Activated CD4-positive, alpha-beta T cell treated with anti-CD3 and anti-CD28 coated beads for 36 hours (primary cell): ENCODE measurements at regions not wholly inside any gene's neighbourhood (a gene's known extent, or its start where the extent isn't known, plus 50 kb on each side); places are given as distances from the start of the nearest gene placed in this dataset.
A peak's percentile ranks its signal among the peaks of the same experiment; 100 is the strongest.

Experiments used
- ATAC-seq: fragments of 200-7000 bp; cut with Tn5 transposase; one replicate; pipeline ENCODE4 v1.10.0; 2021; ENCODE audit warnings: mild to moderate bottlenecking, moderate library complexity
- CTCF ChIA-PET: fragments of 350-600 bp; sonication (Branson Sonifier 250); formaldehyde crosslinking; loops from one replicate; lab custom pipeline; 2021; ENCODE audit warnings: antibody characterized with exemption; lab: Charles Lee
- POLR2A ChIA-PET: fragments of 350-600 bp; sonication (Branson Sonifier 250); formaldehyde crosslinking; loops from one replicate; lab custom pipeline; 2021; ENCODE audit warnings: antibody characterized with exemption, inconsistent platforms; lab: Charles Lee
- DNase-seq: peaks from one replicate; pipeline ENCODE4 v3.0.0-alpha.2; 2020
- H3K27ac Mint-ChIP-seq: one replicate; pipeline ENCODE4 v1.8.0; 2021; ENCODE audit warnings: mixed read lengths
- H3K27me3 Mint-ChIP-seq: one replicate; pipeline ENCODE4 v1.8.0; 2021; ENCODE audit warnings: mixed read lengths
- H3K36me3 Mint-ChIP-seq: one replicate; pipeline ENCODE4 v1.8.0; 2021; ENCODE audit warnings: low read depth, mixed read lengths
- H3K4me1 Mint-ChIP-seq: one replicate; pipeline ENCODE4 v1.8.0; 2021; ENCODE audit warnings: mixed read lengths
- H3K4me3 Mint-ChIP-seq: one replicate; pipeline ENCODE4 v1.8.0; 2021; ENCODE audit warnings: mild to moderate bottlenecking, moderate library complexity, mixed read lengths
- H3K9me3 Mint-ChIP-seq: one replicate; pipeline ENCODE4 v1.8.0; 2021; ENCODE audit warnings: low read depth, mixed read lengths
- intact Hi-C, 2 experiments: fragments of 100-400 bp; cut with DNase I in 1 of 2; cut with micrococcal nuclease in 1 of 2; formaldehyde crosslinking; loops; one replicate each; pipeline versions ENCODE4 v1.14.2 to v1.15.1; 2022 to 2024; cut with DNase I, micrococcal nuclease

DNA sequence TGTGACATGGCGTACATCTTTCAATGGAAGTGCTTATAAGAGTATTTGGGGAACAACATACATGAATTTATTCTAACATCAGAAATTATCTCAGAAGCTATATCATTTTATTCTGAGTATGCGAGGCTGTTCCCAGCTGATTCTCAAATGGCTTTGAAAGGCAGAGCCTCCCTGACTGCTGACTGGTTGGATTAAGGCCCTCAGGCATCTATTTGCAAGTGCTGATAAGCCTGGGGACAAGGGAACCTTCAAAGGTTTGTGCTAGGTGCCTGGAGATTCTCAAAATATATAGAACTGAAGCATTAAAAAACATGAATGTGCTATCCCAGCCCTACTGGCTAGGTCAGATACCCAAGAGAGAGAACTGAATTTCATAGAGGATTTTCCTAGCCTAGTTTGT, 235.1 kb downstream of the LURAP1L start:
- Mint-ChIP-seq H3K4me3 (no peak overlapping the region), H3K36me3 (no peaks in the 10 kb centered on the region), H3K27ac (no peak overlapping the region), H3K27me3 (no peaks in the 10 kb centered on the region), H3K9me3 (peaks cover 12% of the 10 kb centered on the region), H3K4me1 (no peaks in the 10 kb centered on the region)
- no peak for ATAC-seq
- CTCF ChIA-PET = interaction anchor here (0.8 kb wide), 1 partner anchor 65 kb away, joined by 3 read pairs; no protein-coding TSS in a partner anchor
- intact Hi-C loops = no loop called here
- POLR2A ChIA-PET = no interaction called here
- no peak for DNase-seq

DNA sequence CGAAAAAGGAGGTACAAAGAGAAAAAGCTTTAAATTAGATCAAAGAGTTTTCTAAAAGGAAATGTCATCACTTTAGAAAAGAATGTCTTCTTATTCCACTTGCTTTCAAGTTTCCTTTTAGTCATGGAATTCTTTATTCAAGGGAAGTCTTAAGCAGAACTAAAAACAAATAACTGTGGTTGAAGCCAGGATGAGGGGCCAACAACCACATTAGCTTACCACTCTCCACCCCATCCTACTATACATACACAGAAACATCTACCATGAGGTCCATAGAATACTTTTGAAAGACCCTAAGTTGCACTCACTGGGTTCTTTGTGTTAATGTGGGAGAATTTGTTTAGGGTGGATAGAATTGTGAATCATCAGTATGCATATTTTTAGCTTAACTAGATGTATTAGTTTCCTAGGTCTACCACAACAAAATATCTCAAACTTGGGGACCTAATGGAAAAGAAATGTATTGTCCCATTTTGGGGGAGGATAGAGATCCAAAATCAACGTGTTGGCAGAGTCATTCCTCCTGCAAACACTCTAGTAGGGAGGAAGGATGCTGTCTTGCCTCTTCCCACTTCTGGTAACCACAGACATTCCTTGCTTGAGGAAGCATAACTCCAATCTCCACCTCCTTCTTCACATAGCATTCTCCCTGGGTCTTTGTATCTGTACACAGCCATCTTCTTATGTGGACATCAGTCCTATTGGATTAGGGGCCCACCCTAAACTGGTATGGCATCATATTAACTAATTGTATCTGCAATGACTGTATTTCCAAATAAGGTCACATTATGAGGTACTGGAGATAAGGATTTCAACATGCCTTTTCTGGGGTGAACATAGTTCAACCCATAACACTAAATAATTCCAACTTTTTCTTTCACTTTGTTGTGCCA, 239.4 kb downstream of the LURAP1L start:
- ChIA-PET CTCF (no interaction called here), POLR2A (no interaction called here)
- H3K27me3 Mint-ChIP-seq = no peaks in the 10 kb centered on the region
- ATAC-seq (no peak), DNase-seq (no peak)
- peaks cover 7% of the 10 kb centered on the region for H3K9me3 Mint-ChIP-seq
- intact Hi-C loops = no loop called here
- no peak overlapping the region for H3K27ac Mint-ChIP-seq
- H3K36me3 Mint-ChIP-seq = no peaks in the 10 kb centered on the region
- no peaks in the 10 kb centered on the region for H3K4me1 Mint-ChIP-seq
- H3K4me3 Mint-ChIP-seq = no peak overlapping the region

DNA sequence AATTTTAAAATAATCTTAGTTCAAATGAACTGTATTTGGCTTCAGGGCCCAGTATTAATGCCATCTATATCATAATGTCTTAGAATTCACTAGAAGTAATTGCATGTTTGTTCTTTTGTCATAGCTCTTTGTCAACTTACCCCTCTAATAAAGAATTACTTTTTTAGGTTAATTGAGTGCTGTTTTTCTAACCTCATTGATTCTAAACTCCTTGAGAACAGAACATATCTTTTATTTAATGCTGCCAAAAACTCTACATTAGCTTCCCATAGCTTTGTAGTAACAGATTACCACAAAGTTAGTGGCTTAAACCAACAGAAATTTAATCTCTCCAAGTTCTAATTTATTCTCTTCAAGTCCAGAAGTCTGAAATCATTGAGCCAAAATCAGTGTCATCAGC, 242.4 kb downstream of the LURAP1L start:
- DNase-seq (no peak), ATAC-seq (no peak)
- Mint-ChIP-seq H3K27me3 (no peaks in the 10 kb centered on the region), H3K4me3 (no peak overlapping the region), H3K36me3 (no peaks in the 10 kb centered on the region), H3K27ac (no peak overlapping the region), H3K9me3 (peaks cover 14% of the 10 kb centered on the region), H3K4me1 (no peaks in the 10 kb centered on the region)
- CTCF ChIA-PET = no interaction called here
- POLR2A ChIA-PET = no interaction called here
- intact Hi-C loops = no loop called here

DNA sequence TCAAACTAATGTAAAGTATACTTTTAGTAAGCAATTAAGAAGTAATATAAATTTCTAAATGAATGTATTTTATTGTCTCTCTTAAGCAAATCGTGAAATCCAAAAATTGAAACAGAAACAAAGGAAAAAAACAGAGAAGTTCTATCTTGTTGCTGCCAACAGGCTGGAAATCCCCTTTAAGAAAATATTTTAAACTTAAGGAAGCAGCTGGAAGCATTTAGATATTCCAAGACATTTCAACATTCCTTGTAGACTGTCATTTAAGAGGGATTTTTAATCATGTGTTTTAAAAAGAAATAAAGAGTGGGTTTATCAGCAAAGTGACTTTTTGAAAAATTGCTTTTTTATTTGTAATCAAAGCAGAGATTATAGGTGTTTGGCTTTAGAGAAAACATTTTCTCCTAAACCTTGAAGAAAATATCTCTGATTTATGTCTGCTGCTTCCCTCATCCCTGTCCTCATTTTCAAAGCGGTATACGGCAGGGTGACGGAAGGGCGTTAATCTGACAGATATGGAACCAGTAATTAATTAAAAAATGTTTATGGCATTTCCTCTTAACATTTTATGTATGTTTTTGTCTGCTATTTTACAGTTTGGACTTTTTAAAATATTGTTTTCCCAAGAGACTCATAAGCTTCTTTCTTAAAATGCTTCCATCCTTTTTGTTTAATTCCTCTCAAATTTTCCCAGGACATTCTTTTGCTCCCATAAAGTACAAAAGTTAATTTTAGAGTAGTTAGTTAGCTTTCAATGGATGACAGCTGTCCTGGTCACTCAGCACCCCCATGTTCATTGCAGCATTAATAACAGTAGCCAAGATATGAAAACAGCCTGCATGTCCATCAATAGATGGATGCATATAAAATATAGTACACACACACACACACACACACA, 245.6 kb downstream of the LURAP1L start:
- DNase-seq = no peak
- Mint-ChIP-seq H3K27me3 (no peaks in the 10 kb centered on the region), H3K4me3 (no peak overlapping the region), H3K27ac (no peak overlapping the region), H3K36me3 (no peaks in the 10 kb centered on the region), H3K4me1 (no peaks in the 10 kb centered on the region), H3K9me3 (peaks cover 9% of the 10 kb centered on the region)
- ATAC-seq = no peak
- intact Hi-C loops = no loop called here
- ChIA-PET CTCF (no interaction called here), POLR2A (no interaction called here)

DNA sequence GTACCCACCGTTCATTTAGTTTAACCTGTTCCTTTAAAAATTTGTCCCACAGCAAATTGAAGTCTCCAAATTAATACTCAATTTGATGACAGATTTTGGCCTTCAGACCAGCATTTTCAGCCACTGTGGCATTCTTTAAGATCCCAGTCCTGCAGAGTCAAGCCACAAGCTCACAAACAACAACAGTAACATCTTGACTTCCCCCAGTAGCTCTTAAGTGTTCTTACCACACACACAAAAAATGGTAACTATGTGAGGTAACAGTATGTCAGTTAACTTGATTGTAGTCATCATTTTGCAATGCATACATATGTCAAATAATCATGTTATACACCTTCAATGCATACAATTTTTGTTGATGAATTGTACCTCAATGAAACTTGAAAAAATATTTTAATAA, 247.9 kb downstream of the LURAP1L start:
- DNase-seq = no peak

DNA sequence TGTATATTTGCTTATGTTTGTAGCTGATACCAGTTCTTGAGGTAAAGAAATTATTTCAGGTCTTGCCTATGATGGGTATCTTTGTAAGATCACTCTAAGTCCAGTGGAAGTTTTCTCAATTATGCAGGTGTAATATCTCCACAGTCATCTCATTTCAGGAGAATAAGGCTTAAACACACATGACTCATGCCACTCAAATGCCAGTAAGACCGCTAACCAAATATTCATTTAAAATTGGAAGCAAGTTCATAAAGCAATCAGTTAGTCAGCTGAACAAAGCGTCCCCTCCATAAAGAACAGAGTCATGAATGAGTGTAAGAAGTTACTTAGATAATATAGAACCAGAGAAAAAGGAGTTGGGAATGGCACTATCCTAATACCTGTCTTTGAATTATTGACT, 248.7 kb downstream of the LURAP1L start:
- POLR2A ChIA-PET = no interaction called here
- H3K9me3 Mint-ChIP-seq = peaks cover 15% of the 10 kb centered on the region

More for the DNA sequence above, 247.9 kb downstream of the LURAP1L start:
- ChIA-PET POLR2A (no interaction called here), CTCF (no interaction called here)
- Mint-ChIP-seq H3K36me3 (no peaks in the 10 kb centered on the region), H3K27me3 (no peaks in the 10 kb centered on the region), H3K9me3 (peaks cover 13% of the 10 kb centered on the region), H3K4me1 (no peaks in the 10 kb centered on the region), H3K4me3 (no peak overlapping the region), H3K27ac (no peak overlapping the region)
- intact Hi-C loops = no loop called here
- no peak for ATAC-seq

DNA sequence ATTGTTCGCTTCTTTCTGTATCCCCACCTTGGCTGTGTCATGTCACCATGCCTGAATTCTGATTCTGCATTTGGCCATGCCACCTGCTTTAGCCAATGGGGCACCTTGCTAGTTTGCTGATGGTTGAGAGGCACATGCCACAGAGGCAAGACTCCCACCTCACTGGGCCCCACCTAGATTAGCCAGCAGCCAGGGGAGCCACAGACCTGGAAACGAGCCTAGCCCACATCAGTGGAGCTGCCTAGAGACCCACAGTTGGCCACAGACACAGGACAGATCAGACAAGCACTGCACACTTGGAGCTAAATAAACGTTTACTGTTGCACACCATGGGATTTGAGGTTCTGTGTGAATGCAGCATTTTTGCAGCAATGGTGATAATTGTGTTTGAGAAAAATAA, 252.1 kb downstream of the LURAP1L start:
- Mint-ChIP-seq H3K36me3 (no peaks in the 10 kb centered on the region), H3K27ac (no peak overlapping the region), H3K4me1 (no peaks in the 10 kb centered on the region), H3K4me3 (no peak overlapping the region), H3K9me3 (peaks cover 11% of the 10 kb centered on the region), H3K27me3 (no peaks in the 10 kb centered on the region)
- DNase-seq = no peak
- CTCF ChIA-PET = interaction anchor here (0.6 kb wide), 1 partner anchor 399 kb away, joined by 3 read pairs; no protein-coding TSS in a partner anchor
- no peak for ATAC-seq
- POLR2A ChIA-PET = no interaction called here
- intact Hi-C loops = no loop called here

More for the DNA sequence above, 248.7 kb downstream of the LURAP1L start:
- no peak for ATAC-seq
- Mint-ChIP-seq H3K27me3 (no peaks in the 10 kb centered on the region), H3K4me3 (no peak overlapping the region), H3K27ac (no peak overlapping the region), H3K4me1 (no peaks in the 10 kb centered on the region), H3K36me3 (no peaks in the 10 kb centered on the region)
- intact Hi-C loops = no loop called here
- CTCF ChIA-PET = no interaction called here
- DNase-seq = no peak

DNA sequence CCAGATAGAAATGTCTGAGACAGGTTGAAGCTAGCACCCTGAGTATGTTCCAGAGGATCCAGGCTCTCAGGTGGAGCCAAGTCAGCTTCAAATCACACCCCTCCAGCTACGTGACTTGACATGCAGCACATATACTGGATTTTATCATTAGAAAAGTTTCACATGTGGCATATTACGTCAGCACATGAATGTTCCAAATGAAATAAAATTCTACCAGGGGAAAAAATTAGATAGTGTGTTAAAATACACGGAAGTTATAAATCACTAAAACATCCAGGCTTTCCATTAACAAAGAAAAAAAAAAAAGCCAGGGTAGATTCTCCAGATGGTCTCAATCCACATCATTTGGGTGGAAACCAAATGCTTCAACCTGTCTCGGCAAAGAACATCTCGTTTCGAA, 251.6 kb downstream of the MPDZ start:
- POLR2A ChIA-PET = no interaction called here
- intact Hi-C loops = no loop called here
- H3K36me3 Mint-ChIP-seq = no peaks in the 10 kb centered on the region
- no peak overlapping the region for H3K4me3 Mint-ChIP-seq
- H3K27ac Mint-ChIP-seq = no peak overlapping the region
- H3K9me3 Mint-ChIP-seq = peaks cover 8% of the 10 kb centered on the region
- ATAC-seq (no peak), DNase-seq (no peak)
- H3K27me3 Mint-ChIP-seq = no peaks in the 10 kb centered on the region
- H3K4me1 Mint-ChIP-seq = no peaks in the 10 kb centered on the region
- CTCF ChIA-PET = no interaction called here

DNA sequence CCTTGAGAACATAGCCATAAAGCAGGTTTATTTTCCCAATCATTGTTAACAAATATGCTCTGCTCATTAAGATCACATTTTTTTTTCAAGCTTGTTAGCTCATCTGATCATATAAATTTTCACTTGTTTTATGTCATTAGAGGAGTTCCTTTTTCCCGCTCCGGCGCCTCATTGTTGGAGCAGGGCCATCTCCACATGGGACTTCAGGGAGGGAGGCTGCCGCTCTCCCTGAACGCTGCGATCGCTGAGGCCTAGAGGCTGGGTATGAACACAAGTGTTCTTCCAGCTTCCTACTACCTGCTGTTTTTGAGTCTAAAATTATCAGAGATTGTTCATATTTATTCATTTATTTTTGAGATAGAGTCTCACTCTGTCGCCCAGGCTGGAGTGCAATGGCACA, 246.9 kb downstream of the MPDZ start:
- CTCF ChIA-PET = no interaction called here
- Mint-ChIP-seq H3K9me3 (peaks cover 7% of the 10 kb centered on the region), H3K36me3 (no peaks in the 10 kb centered on the region), H3K4me1 (no peaks in the 10 kb centered on the region), H3K4me3 (no peak overlapping the region), H3K27ac (no peak overlapping the region), H3K27me3 (no peaks in the 10 kb centered on the region)
- no peak for DNase-seq
- no peak for ATAC-seq
- POLR2A ChIA-PET = no interaction called here
- intact Hi-C loops = loop anchor here in 1 of 2 experiments (5.0 to 10.0 kb wide), 2 partner anchors 1320 to 1392 kb away; no protein-coding TSS in a partner anchor

DNA sequence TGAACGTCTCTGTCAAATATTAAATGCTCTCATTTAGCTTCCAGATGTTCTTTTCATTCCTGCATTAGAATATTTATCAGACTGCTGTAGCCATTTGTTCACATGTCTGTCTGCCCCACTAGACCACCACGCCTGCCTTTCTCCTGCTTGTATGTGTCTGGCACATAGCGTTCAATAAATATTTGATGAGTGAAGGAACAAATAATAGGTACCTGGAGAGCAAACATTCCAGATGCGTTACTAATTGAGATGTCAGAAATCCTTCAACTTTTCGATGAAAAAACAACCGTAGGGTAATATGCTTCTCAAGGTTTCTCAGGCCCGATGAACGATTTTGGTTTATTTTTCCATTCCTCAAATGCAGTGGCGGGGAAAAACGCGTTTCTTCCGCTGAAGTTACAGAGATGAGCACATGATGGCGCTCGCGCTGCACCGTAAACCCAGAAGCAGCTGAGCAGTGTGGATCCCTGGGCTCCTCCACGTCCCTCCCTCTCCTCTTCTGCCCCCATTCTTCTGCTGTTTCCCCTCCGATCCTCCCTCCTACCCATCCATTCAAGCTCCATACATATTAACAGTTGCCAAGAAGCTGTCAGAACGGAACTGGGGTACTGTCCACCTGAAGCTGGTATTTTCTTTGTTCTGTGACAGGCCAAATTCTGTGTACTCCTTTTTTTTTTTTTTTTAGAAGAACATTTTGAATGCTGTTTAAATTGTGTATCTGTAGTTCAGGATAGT, 245.4 kb downstream of the MPDZ start:
- no peaks in the 10 kb centered on the region for H3K27me3 Mint-ChIP-seq
- H3K27ac Mint-ChIP-seq = no peak overlapping the region
- CTCF ChIA-PET = interaction anchor here (0.9 kb wide), 1 partner anchor 22 kb away, joined by 11 read pairs; no protein-coding TSS in a partner anchor
- H3K4me1 Mint-ChIP-seq = no peaks in the 10 kb centered on the region
- intact Hi-C loops = loop anchor here in 1 of 2 experiments (5.0 to 10.0 kb wide), 2 partner anchors 1318 to 1391 kb away; no protein-coding TSS in a partner anchor
- DNase-seq = peak; percentile 39
- H3K4me3 Mint-ChIP-seq = no peak overlapping the region
- POLR2A ChIA-PET = no interaction called here
- no peak for ATAC-seq
- peaks cover 6% of the 10 kb centered on the region for H3K9me3 Mint-ChIP-seq
- no peaks in the 10 kb centered on the region for H3K36me3 Mint-ChIP-seq

DNA sequence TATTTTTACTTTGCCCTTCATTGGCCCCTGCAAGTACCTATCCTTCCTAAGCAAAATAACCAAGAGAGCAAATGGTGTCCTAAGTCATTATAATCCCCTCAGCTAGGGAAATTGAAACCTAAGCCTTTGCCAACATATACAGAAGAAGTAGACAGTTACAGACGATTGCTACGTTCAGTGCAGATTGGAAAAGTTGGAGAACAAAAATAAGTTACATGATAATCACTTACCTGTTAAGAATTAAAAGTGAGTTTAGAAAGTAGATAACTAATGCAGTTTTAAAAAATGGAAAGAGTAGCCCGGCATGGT, 244.8 kb downstream of the MPDZ start:
- CTCF ChIA-PET = interaction anchor here (0.9 kb wide), 1 partner anchor 21 kb away, joined by 11 read pairs; no protein-coding TSS in a partner anchor
- Mint-ChIP-seq H3K4me1 (no peaks in the 10 kb centered on the region), H3K4me3 (no peak overlapping the region), H3K36me3 (no peaks in the 10 kb centered on the region), H3K9me3 (peaks cover 6% of the 10 kb centered on the region), H3K27ac (no peak overlapping the region), H3K27me3 (no peaks in the 10 kb centered on the region)
- DNase-seq (no peak), ATAC-seq (no peak)
- POLR2A ChIA-PET = no interaction called here
- intact Hi-C loops = loop anchor here in 1 of 2 experiments (5.0 to 10.0 kb wide), 2 partner anchors 1318 to 1390 kb away; no protein-coding TSS in a partner anchor
